ENCODE measurements at regions not wholly inside any gene's neighbourhood (a gene's known extent, or its start where the extent isn't known, plus 50 kb on each side); places are given as distances from the start of the nearest gene placed in this dataset.

DNA sequence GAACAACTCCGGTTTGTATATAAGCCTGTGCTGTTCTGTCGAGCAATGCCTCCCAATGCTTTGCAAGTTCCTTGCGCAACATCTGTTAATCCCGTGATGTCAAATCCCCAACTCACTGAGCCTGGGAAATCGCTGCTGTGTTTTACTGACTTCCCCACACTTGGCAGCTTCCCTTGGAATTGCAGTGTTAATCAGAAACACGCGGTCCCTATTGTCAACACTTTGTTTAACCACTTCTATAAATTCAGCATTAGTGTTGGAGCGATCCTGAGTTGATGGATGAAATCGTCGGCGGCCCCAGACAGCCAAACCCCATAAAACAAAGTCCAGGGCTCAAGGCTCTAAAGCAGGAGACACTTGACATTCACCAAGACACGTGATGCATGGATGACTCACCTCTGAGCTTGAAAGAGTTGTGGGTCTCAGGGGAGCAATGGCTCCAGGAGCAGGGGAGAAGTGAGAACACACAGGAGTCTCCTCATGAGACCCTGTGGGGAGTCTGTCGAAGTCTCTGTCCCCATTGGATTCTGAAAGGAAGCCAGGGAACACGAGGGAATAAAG lies 555.3 kb downstream of the MIAT start:
- TF ChIP-seq, protein P1, sequence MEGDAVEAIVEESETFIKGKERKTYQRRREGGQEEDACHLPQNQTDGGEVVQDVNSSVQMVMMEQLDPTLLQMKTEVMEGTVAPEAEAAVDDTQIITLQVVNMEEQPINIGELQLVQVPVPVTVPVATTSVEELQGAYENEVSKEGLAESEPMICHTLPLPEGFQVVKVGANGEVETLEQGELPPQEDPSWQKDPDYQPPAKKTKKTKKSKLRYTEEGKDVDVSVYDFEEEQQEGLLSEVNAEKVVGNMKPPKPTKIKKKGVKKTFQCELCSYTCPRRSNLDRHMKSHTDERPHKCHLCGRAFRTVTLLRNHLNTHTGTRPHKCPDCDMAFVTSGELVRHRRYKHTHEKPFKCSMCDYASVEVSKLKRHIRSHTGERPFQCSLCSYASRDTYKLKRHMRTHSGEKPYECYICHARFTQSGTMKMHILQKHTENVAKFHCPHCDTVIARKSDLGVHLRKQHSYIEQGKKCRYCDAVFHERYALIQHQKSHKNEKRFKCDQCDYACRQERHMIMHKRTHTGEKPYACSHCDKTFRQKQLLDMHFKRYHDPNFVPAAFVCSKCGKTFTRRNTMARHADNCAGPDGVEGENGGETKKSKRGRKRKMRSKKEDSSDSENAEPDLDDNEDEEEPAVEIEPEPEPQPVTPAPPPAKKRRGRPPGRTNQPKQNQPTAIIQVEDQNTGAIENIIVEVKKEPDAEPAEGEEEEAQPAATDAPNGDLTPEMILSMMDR (IDR thresholded peaks at IDR 0.05), result no peak
- TF ChIP-seq POLR2AphosphoS5 (IDR thresholded peaks at IDR 0.05), result peak; percentile 42 to 95 (median 89)
- TF ChIP-seq POLR2A (IDR thresholded peaks at IDR 0.05), result no peak
- peak; percentile 85 for TF ChIP-seq EP300 (IDR thresholded peaks at IDR 0.05)

Data from stomach (tissue), 4 donors.